Natural killer cell (primary cell): ENCODE measurements at regions not wholly inside any gene's neighbourhood (a gene's known extent, or its start where the extent isn't known, plus 50 kb on each side); places are given as distances from the start of the nearest gene placed in this dataset.

Experiments used
- ATAC-seq, 3 donors: fragments of 150-1000 bp in 2 of 3; fragments of 200-7000 bp in 1 of 3; cut with Tn5 transposase; 1 replicate in 1 of 3; 2 replicates in 2 of 3; pipeline ENCODE4 v1.10.0; 2021; ENCODE audit warnings: mild to moderate bottlenecking in 2 of 3, moderate library complexity in 2 of 3
- DNase-seq, 2 donors: peaks; one replicate each; pipeline versions ENCODE4 v3.0.0 to v3.0.0-alpha.2; 2013 to 2021; ENCODE audit warnings: mixed read lengths in 1 of 2
- H3K27ac ChIP-seq: one replicate; pipeline ENCODE4 v1.5.1; 2013; ENCODE audit warnings: mild to moderate bottlenecking, low read length
- H3K27me3 ChIP-seq: one replicate; pipeline ENCODE4 v1.6.1; 2013; ENCODE audit warnings: low read length; ENCODE audit not compliant: control insufficient read depth, insufficient read depth
- H3K36me3 ChIP-seq: one replicate; pipeline ENCODE4 v1.6.1; 2013; ENCODE audit warnings: low read length; ENCODE audit not compliant: control insufficient read depth, insufficient read depth
- H3K4me1 ChIP-seq: one replicate; pipeline ENCODE4 v1.6.1; 2013; ENCODE audit warnings: low read length; ENCODE audit not compliant: control insufficient read depth, insufficient read depth
- H3K4me3 ChIP-seq: one replicate; pipeline ENCODE4 v1.5.1; 2013; ENCODE audit warnings: low read length
- H3K9me3 ChIP-seq: one replicate; pipeline ENCODE4 v1.6.1; 2013; ENCODE audit warnings: low read length; ENCODE audit not compliant: control insufficient read depth, insufficient read depth
- H3K27ac Mint-ChIP-seq, 2 donors: one replicate each; pipeline ENCODE4 v1.8.0; 2022; ENCODE audit warnings: mild to moderate bottlenecking in 2 of 2, mixed read lengths in 2 of 2, moderate library complexity in 1 of 2
- H3K27me3 Mint-ChIP-seq, 2 donors: one replicate each; pipeline ENCODE4 v1.8.0; 2022; ENCODE audit warnings: low read depth in 2 of 2, mixed read lengths in 2 of 2
- H3K36me3 Mint-ChIP-seq: one replicate; pipeline ENCODE4 v1.8.0; 2022; ENCODE audit warnings: mixed read lengths
- H3K4me1 Mint-ChIP-seq, 2 donors: one replicate each; pipeline ENCODE4 v1.8.0; 2022; ENCODE audit warnings: mixed read lengths in 2 of 2
- H3K4me3 Mint-ChIP-seq: one replicate; pipeline ENCODE4 v1.8.0; 2022; ENCODE audit warnings: mild to moderate bottlenecking, moderate library complexity, mixed read lengths
- H3K9me3 Mint-ChIP-seq, 2 donors: one replicate each; pipeline ENCODE4 v1.8.0; 2022; ENCODE audit warnings: mixed read lengths in 2 of 2
- WGBS: methylation state at CpG from one replicate; pipeline ENCODE4 v1.1.7; 2013; ENCODE audit warnings: missing lambda C conversion rate; ENCODE audit not compliant: insufficient coverage; 5-methylcytosine and 5-hydroxymethylcytosine counted together
- intact Hi-C: fragments of 100-400 bp; cut with micrococcal nuclease; formaldehyde crosslinking; loops from one replicate; pipeline ENCODE4 v1.14.2; 2022
- TF ChIP-seq, protein P1 (sequence below): fragments of 200-600 bp; IDR thresholded peaks from one replicate; pipeline ENCODE4 v1.8.0; 2022; ENCODE audit warnings: antibody characterized with exemption

- H3K36me3 Mint-ChIP-seq, result no peaks in the 10 kb centered on the region
- H3K9me3 Mint-ChIP-seq, result peaks cover 0 to 3% of the 10 kb centered on the region in 2 donors
- no peak overlapping the region for H3K4me3 ChIP-seq
- no peaks in the 10 kb centered on the region for H3K27me3 ChIP-seq
- DNase-seq (no peak), ATAC-seq (no peak)
- TF ChIP-seq, protein P1, sequence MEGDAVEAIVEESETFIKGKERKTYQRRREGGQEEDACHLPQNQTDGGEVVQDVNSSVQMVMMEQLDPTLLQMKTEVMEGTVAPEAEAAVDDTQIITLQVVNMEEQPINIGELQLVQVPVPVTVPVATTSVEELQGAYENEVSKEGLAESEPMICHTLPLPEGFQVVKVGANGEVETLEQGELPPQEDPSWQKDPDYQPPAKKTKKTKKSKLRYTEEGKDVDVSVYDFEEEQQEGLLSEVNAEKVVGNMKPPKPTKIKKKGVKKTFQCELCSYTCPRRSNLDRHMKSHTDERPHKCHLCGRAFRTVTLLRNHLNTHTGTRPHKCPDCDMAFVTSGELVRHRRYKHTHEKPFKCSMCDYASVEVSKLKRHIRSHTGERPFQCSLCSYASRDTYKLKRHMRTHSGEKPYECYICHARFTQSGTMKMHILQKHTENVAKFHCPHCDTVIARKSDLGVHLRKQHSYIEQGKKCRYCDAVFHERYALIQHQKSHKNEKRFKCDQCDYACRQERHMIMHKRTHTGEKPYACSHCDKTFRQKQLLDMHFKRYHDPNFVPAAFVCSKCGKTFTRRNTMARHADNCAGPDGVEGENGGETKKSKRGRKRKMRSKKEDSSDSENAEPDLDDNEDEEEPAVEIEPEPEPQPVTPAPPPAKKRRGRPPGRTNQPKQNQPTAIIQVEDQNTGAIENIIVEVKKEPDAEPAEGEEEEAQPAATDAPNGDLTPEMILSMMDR, result no peak
- WGBS, result 86% methylated on average over 1 of the region's 2 CpGs
- H3K4me3 Mint-ChIP-seq, result no peak overlapping the region
- H3K27me3 Mint-ChIP-seq, result peaks cover 0 to 2% of the 10 kb centered on the region in 2 donors
- H3K27ac ChIP-seq, result no peak overlapping the region
- H3K4me1 ChIP-seq, result no peaks in the 10 kb centered on the region
- no peak overlapping the region for H3K27ac Mint-ChIP-seq
- no peaks in the 10 kb centered on the region for H3K9me3 ChIP-seq
- intact Hi-C loops, result no loop called here
- no peaks in the 10 kb centered on the region for H3K4me1 Mint-ChIP-seq
- no peaks in the 10 kb centered on the region for H3K36me3 ChIP-seq
These were observed 157.8 kb upstream of the NUDT4 start for GRCh38 chr12:93219947-93220346.

DNA sequence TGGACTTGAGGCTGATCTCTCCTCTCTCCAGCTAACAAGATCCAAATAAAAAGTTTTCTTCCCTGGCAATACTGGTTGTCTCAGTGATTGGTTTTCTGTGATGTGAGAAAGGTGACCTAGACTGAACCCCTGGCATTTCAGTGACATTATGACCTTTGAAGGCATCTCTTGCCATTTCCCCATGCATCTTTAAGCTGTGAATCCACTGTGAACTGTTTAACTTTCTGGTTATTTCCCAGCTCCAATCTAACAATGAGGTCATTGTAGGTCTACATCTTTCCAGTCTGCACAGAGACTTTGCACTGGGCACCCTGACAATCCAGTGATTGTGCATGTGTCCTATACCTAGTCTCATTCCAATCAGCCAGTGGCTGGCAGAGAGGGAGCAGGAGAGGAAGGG is 155.9 kb upstream of the NUDT4 start:
- H3K27me3 ChIP-seq, result no peaks in the 10 kb centered on the region
- intact Hi-C loops, result no loop called here
- Mint-ChIP-seq H3K36me3 (no peaks in the 10 kb centered on the region), H3K4me1 (no peaks in the 10 kb centered on the region), H3K4me3 (no peak overlapping the region), H3K27me3 (peaks cover 0 to 5% of the 10 kb centered on the region in 2 donors), H3K9me3 (peaks cover 0 to 3% of the 10 kb centered on the region in 2 donors), H3K27ac (no peak overlapping the region)
- DNase-seq (no peak), ATAC-seq (no peak)
- no peaks in the 10 kb centered on the region for H3K36me3 ChIP-seq
- H3K27ac ChIP-seq, result no peak overlapping the region
- no peaks in the 10 kb centered on the region for H3K4me1 ChIP-seq
- TF ChIP-seq, protein P1, result no peak
- no peaks in the 10 kb centered on the region for H3K9me3 ChIP-seq
- H3K4me3 ChIP-seq, result no peak overlapping the region

DNA sequence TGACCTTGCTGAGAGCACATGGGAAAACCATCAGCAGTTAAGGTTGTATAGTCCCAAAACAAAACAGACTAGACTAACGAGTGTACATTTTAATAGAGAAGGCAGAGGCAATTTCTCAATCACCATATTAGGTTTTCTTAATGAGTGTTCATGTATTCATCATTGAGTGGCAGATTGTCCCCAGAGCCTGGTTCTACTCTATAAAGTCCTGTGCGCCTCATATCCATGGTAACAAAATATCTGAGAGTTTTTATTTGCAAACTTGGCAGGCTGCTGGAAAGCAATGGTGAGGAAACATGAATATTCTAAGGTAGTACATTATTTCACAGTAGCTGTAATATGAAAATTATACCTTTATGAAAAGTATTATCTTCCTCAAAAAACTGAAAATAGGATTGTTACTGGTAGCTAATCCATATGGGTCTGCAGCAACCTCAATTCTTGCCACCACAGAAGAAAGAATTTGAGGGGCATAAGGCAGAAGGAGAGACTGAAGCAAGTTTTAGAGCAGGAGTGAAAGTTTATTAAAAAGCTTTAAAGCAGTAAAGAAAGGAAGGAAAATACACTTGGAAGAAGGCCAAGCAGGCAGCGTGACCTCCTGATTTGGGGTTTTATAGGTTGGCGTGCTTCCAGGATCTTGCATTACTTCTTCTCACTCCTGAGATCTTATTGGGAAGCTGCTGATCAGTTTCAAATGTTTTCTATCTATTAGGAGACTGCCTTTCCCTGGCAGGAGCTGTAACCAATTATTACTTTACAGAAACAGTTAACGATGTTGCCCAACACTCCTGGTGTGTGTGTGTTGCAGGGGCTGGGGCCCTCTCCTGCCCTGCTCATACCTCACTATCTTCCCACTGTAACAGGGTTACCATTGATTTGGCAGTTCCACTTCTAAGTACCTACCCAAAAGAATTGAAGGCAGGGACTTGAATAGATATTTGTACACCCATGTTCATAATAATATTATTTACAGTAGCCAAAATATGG is 154.0 kb upstream of the NUDT4 start:
- peaks cover 0 to 3% of the 10 kb centered on the region in 2 donors for H3K9me3 Mint-ChIP-seq

More for the DNA sequence above, 154.0 kb upstream of the NUDT4 start:
- H3K27me3 Mint-ChIP-seq, result peaks cover 5 to 11% of the 10 kb centered on the region in 2 donors
- Histone ChIP-seq H3K9me3 (no peaks in the 10 kb centered on the region), H3K27ac (no peak overlapping the region), H3K36me3 (no peaks in the 10 kb centered on the region), H3K27me3 (no peaks in the 10 kb centered on the region), H3K4me3 (no peak overlapping the region), H3K4me1 (no peaks in the 10 kb centered on the region)
- DNase-seq, result no peak
- no peaks in the 10 kb centered on the region for H3K36me3 Mint-ChIP-seq
- WGBS, result 87% methylated on average over 5 of the region's 5 CpGs
- no peak overlapping the region for H3K4me3 Mint-ChIP-seq
- H3K27ac Mint-ChIP-seq, result no peak overlapping the region
- intact Hi-C loops, result no loop called here
- no peak for ATAC-seq
- H3K4me1 Mint-ChIP-seq, result no peaks in the 10 kb centered on the region
- TF ChIP-seq, protein P1, result no peak
